Astrocyte of the spinal cord (primary cell): ENCODE measurements at regions not wholly inside any gene's neighbourhood (a gene's known extent, or its start where the extent isn't known, plus 50 kb on each side); places are given as distances from the start of the nearest gene placed in this dataset.

Source experiments
- DNase-seq: peaks from one replicate; pipeline ENCODE4 v3.0.0; 2011; ENCODE audit warnings: low read depth, low spot score
- H3K4me3 ChIP-seq: 2 replicates; pipeline ENCODE4 v1.5.1; 2011; ENCODE audit warnings: low read depth, mild to moderate bottlenecking, low read length, moderate library complexity
- in situ Hi-C: cut with HindIII; loops from 2 replicates; pipeline ENCODE4 v1.10.0; 2017; ENCODE audit warnings: low sequenced_read_pairs
- TF ChIP-seq, protein P1 (sequence below): IDR thresholded peaks from 2 replicates; pipeline ENCODE4 v1.5.1; 2012; ENCODE audit warnings: low read depth, mild to moderate bottlenecking, low read length, inconsistent platforms

DNA sequence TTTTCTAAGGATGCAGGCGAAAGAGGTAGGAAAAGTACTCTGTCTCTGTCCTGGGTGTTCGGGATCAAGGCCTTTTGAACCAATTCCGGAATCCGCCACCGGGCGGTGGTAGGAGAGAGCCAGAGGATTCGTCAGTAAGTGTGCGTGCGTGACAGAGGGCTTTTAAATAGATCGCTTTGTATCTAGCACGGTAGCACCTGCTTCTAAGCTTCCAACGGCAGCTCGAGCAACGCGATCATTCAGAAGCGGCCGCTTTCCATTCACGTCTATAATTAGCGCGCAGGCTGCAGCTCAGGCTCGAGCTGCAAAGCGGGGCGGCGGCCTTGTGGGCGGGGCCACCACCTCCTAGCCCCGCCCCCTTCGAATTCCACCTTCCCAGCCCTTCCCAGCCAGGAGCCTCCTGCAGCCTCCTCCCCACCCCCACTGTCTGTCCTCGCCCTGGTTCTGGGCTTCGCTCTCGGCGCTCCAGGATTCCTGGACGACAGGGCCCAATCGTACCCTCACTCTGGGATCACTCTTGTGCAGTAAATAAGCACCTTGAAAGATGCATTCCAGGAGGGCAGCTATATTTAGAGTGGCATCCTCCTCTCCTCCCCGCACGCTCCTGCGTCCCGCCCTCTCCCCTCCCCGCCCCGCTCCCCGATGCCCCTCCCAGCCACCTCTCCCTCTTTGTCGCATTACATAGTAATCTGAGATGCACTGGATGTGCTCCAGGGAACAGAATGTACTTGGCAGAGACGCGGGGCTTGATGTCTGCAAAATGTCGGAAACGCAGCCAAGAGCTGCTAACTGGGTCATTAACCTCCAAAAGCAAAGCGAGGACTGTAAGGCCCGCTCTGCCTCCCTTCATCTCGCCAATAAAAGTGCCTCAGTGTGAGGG is 224.1 kb upstream of the TPRG1 start:
- peak overlapping the region; percentile 34 for H3K4me3 ChIP-seq
- in situ Hi-C loops = no loop called here
- DNase-seq = peak; percentile 100
- TF ChIP-seq, protein P1, sequence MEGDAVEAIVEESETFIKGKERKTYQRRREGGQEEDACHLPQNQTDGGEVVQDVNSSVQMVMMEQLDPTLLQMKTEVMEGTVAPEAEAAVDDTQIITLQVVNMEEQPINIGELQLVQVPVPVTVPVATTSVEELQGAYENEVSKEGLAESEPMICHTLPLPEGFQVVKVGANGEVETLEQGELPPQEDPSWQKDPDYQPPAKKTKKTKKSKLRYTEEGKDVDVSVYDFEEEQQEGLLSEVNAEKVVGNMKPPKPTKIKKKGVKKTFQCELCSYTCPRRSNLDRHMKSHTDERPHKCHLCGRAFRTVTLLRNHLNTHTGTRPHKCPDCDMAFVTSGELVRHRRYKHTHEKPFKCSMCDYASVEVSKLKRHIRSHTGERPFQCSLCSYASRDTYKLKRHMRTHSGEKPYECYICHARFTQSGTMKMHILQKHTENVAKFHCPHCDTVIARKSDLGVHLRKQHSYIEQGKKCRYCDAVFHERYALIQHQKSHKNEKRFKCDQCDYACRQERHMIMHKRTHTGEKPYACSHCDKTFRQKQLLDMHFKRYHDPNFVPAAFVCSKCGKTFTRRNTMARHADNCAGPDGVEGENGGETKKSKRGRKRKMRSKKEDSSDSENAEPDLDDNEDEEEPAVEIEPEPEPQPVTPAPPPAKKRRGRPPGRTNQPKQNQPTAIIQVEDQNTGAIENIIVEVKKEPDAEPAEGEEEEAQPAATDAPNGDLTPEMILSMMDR = peak; percentile 36

DNA sequence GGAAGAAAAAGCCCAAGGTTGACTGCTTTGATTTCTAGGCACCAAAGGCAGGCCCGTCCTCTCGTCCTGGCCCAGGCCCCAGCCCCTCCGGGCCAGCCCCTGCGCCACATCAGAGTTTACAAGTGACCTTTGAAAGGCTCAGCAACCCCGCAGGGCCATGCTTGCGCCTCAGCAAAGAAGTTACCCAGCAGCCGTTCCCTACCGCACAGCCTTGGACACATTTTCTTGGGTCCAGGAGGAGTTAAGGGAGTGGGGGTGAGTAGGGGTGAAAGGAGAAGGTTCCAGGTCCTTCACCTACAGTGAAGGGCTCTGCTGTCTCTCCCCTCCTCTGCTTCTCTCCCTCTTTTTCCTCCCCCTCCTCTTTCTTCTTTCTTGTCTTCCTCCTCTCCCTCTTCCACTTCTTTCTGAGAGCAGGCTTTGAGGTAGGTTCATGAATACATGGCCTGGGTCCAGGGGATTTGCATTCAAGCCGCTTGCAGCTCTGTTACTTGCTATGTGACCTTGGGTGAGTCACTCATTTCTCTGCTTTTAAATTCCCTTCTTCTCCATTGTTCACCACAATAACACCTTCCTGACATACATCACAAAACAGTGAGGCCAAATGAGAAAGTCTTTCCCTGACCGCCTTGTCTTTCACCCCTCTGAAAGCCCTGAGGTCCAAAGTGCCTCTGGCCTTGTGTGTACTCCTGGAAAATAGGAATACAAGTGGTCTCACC is 223.3 kb upstream of the TPRG1 start:
- peak; percentile 99 for DNase-seq
- peak overlapping the region; percentile 3 for H3K4me3 ChIP-seq
- in situ Hi-C loops = no loop called here
- TF ChIP-seq, protein P1 = no peak

DNA sequence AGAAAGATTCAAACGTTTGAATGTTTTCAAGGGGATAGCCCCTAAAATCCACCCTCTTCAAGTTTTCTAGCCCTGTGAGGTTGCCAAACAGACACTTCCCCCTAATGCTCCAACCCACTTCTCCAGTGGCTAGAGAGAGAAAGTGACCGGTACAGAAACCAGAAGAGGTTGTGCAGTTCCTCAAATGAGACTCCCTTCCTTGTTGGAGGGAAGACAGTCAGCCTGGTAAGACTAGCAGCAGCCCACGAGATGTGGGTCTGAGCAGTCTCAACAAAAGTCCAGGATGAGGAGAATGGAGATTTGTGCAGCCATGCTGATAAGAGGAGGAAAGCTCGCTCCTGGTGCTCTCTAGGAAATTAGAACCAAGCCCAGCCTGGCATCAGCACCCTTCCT is 222.8 kb upstream of the TPRG1 start:
- TF ChIP-seq, protein P1 = no peak
- no peak for DNase-seq
- in situ Hi-C loops = no loop called here
- H3K4me3 ChIP-seq = no peak overlapping the region

DNA sequence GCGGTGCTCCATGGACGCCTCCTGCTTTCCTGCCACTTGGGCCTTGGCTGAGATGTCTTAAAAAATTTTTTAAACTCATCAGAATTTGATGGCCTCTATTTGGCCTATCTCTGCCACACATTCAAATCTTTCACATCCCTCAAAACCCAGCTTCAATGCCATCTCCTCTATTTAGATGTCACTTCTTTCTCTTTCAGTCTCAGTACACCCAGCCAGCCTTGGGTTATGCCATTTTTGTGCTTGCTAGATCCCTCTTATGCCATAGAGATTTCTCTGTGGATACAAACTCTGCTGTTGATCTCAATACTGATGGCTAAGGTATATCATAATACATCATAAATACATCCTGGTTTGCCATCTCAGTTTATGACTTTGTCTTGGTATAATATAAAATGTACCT is 222.3 kb upstream of the TPRG1 start:
- no peak for DNase-seq
- in situ Hi-C loops = no loop called here
- TF ChIP-seq, protein P1 = no peak
- H3K4me3 ChIP-seq = no peak overlapping the region

DNA sequence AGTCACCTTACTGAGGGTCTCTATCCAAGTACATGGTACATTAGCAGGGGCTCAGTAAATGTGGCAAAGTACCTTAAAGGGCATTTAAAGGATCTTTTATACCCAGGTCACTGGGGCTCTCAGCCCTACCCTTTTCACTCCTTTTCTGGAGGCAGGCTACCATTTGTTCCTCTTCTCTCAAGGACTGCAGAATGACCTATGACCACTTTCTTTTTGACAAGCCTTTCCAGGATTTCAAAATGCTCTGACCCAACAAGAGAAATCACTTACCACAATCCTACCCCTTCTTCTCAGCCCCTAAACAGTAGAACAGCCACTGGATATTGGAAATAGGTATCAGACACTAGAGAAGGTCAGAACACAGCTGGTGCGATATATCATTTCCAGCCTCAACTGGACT is 221.8 kb upstream of the TPRG1 start:
- TF ChIP-seq, protein P1 = no peak

DNA sequence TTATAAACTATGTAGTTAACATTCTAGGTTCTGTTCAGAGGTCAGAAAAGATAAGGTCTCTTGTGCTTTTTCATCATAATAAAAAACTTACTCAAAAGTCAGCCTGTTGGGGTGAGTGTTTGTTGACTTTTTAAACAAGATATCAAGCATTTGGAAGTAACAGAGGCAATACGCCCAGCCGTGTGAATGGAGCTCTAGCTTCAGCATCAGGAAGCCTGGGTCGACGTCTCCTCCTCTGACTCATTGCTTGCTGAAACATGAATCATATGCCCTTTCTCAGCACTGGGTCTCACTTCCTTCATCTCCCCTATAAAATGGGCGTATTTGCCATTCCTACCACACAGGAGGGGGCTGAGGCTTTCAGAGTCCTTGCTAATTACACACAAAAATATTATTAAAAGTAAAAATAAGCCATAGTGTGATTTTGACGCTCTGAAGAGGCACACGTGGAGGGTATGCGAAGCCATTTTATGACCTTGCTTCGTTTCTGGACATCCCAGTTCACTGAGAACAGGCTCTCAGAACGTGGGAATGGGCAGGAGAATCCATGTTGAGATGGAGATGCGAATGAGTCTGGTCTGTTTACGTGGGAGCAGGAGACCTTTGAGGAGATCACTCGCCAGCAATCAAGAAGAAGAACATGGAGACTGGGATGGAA is 220.8 kb upstream of the TPRG1 start:
- TF ChIP-seq, protein P1 = no peak
- in situ Hi-C loops = loop anchor here (5.0 kb wide), 1 partner anchor 1209 kb away; no protein-coding TSS in a partner anchor
- DNase-seq = peak; percentile 98
- no peak overlapping the region for H3K4me3 ChIP-seq

More for the DNA sequence above, 221.8 kb upstream of the TPRG1 start:
- in situ Hi-C loops = loop anchor here (5.0 kb wide), 1 partner anchor 1208 kb away; no protein-coding TSS in a partner anchor
- no peak overlapping the region for H3K4me3 ChIP-seq
- DNase-seq = no peak
